MCF 10A (cell line): ENCODE measurements at regions not wholly inside any gene's neighbourhood (a gene's known extent, or its start where the extent isn't known, plus 50 kb on each side); places are given as distances from the start of the nearest gene placed in this dataset.

Experiments
- BruUV-seq: library from RNA; stranded (reverse); fragments of 400-500 nt; replicated peaks from 2 replicates; lab custom pipeline; 2021; lab: Mats Ljungman, UMichigan
- CTCF ChIA-PET: fragments of 300-600 bp; sonication (Branson Sonifier 250); formaldehyde crosslinking; extraction: SDS; loops from one replicate; lab custom pipeline; 2021; ENCODE audit warnings: antibody characterized with exemption, inconsistent platforms; lab: Yijun Ruan, JAX
- POLR2A ChIA-PET: fragments of 300-600, 350-650 bp; sonication (Branson Sonifier 250); formaldehyde crosslinking; extraction: SDS; loops from one replicate; lab custom pipeline; 2020; ENCODE audit warnings: antibody characterized with exemption, inconsistent platforms; lab: Yijun Ruan, JAX
- DNase-seq: peaks from one replicate; pipeline ENCODE4 v3.0.0-alpha.2; 2018; ENCODE audit not compliant: unreplicated experiment
- H3K27ac Mint-ChIP-seq: one replicate; pipeline ENCODE4 v1.8.0; 2022; ENCODE audit warnings: mild to moderate bottlenecking, low read depth, mixed read lengths; ENCODE audit not compliant: unreplicated experiment
- H3K27me3 Mint-ChIP-seq: one replicate; pipeline ENCODE4 v1.8.0; 2022; ENCODE audit warnings: mixed read lengths; ENCODE audit not compliant: insufficient read depth, unreplicated experiment
- H3K36me3 Mint-ChIP-seq: one replicate; pipeline ENCODE4 v1.8.0; 2022; ENCODE audit warnings: mild to moderate bottlenecking, moderate library complexity, mixed read lengths; ENCODE audit not compliant: insufficient read depth, unreplicated experiment
- H3K4me1 Mint-ChIP-seq: one replicate; pipeline ENCODE4 v1.8.0; 2022; ENCODE audit warnings: mixed read lengths; ENCODE audit not compliant: insufficient read depth, unreplicated experiment
- H3K4me3 Mint-ChIP-seq: one replicate; pipeline ENCODE4 v1.8.0; 2022; ENCODE audit warnings: mild to moderate bottlenecking, moderate library complexity, mixed read lengths; ENCODE audit not compliant: unreplicated experiment
- H3K9me3 Mint-ChIP-seq: one replicate; pipeline ENCODE4 v1.8.0; 2022; ENCODE audit warnings: mixed read lengths; ENCODE audit not compliant: unreplicated experiment
- CTCF ChIP-seq: fragments of 200-600 bp; IDR thresholded peaks from one replicate; pipeline ENCODE4 v1.8.0; 2022; ENCODE audit warnings: antibody characterized with exemption, mild to moderate bottlenecking; ENCODE audit not compliant: unreplicated experiment
- intact Hi-C: fragments of 100-400 bp; cut with micrococcal nuclease; formaldehyde crosslinking; loops from 2 replicates; pipeline ENCODE4 v1.14.1; 2022

GRCh38 chr6:121876721-121877120 is 441.3 kb downstream of the GJA1 start:
- no peaks in the 10 kb centered on the region for H3K36me3 Mint-ChIP-seq

GRCh38 chr6:121879149-121879548 is 443.7 kb downstream of the GJA1 start:
- Mint-ChIP-seq H3K4me3 (no peak overlapping the region), H3K36me3 (no peaks in the 10 kb centered on the region), H3K27ac (no peak overlapping the region), H3K27me3 (no peaks in the 10 kb centered on the region), H3K4me1 (no peaks in the 10 kb centered on the region), H3K9me3 (no peaks in the 10 kb centered on the region)
- CTCF ChIA-PET = no interaction called here
- no peak for TF ChIP-seq CTCF
- no peak for DNase-seq
- BruUV-seq = no TSS peak
- POLR2A ChIA-PET = no interaction called here
- intact Hi-C loops = no loop called here

More at GRCh38 chr6:121876721-121877120, 441.3 kb downstream of the GJA1 start:
- no peak for DNase-seq
- intact Hi-C loops = no loop called here
- CTCF ChIA-PET = interaction anchor here (0.8 kb wide), 1 partner anchor 27 kb away, joined by 3 read pairs; no protein-coding TSS in a partner anchor
- no peaks in the 10 kb centered on the region for H3K9me3 Mint-ChIP-seq
- no TSS peak for BruUV-seq
- TF ChIP-seq CTCF = no peak
- H3K27me3 Mint-ChIP-seq = no peaks in the 10 kb centered on the region
- no peak overlapping the region for H3K27ac Mint-ChIP-seq
- no peaks in the 10 kb centered on the region for H3K4me1 Mint-ChIP-seq
- no peak overlapping the region for H3K4me3 Mint-ChIP-seq
- POLR2A ChIA-PET = no interaction called here

- CTCF ChIA-PET = interaction anchor here (0.7 kb wide), 2 partner anchors 90 to 162 kb away, joined by 3 read pairs; no protein-coding TSS in a partner anchor
- POLR2A ChIA-PET = interaction anchor here (1.4 kb wide), 1 partner anchor 32 kb away, joined by 3 read pairs; no protein-coding TSS in a partner anchor
- H3K36me3 Mint-ChIP-seq = no peaks in the 10 kb centered on the region
Observed at GRCh38 chr6:121880831-121881230, 445.4 kb downstream of the GJA1 start.

GRCh38 chr6:121881974-121882667 is 446.7 kb downstream of the GJA1 start:
- Mint-ChIP-seq H3K4me3 (no peak overlapping the region), H3K36me3 (no peaks in the 10 kb centered on the region), H3K9me3 (no peaks in the 10 kb centered on the region), H3K27ac (no peak overlapping the region), H3K4me1 (peaks cover 9% of the 10 kb centered on the region), H3K27me3 (no peaks in the 10 kb centered on the region)
- DNase-seq = peak; percentile 30
- intact Hi-C loops = no loop called here
- BruUV-seq = no TSS peak
- TF ChIP-seq CTCF = no peak
- ChIA-PET CTCF (no interaction called here), POLR2A (no interaction called here)

More at GRCh38 chr6:121880831-121881230, 445.4 kb downstream of the GJA1 start:
- intact Hi-C loops = no loop called here
- H3K27me3 Mint-ChIP-seq = no peaks in the 10 kb centered on the region
- BruUV-seq = no TSS peak
- H3K27ac Mint-ChIP-seq = no peak overlapping the region
- no peak for DNase-seq
- TF ChIP-seq CTCF = no peak
- no peaks in the 10 kb centered on the region for H3K9me3 Mint-ChIP-seq
- peaks cover 7% of the 10 kb centered on the region for H3K4me1 Mint-ChIP-seq
- no peak overlapping the region for H3K4me3 Mint-ChIP-seq
